A549 (cell line): ENCODE measurements at regions not wholly inside any gene's neighbourhood (a gene's known extent, or its start where the extent isn't known, plus 50 kb on each side); places are given as distances from the start of the nearest gene placed in this dataset.

Experiments
- CEBPB ChIP-seq, 2 experiments: fragments of >200 bp in 1 of 2; sonication (Bioruptor Twin) in 1 of 2; formaldehyde crosslinking in 1 of 2; IDR thresholded peaks; 2 replicates each; pipeline ENCODE4 v1.6.1; 2012 to 2016
- KDM5A ChIP-seq: fragments of 200-600 bp; sonication (generic); IDR thresholded peaks from 2 replicates; pipeline ENCODE4 v1.6.1; 2016; ENCODE audit warnings: antibody characterized with exemption, mild to moderate bottlenecking
- TF ChIP-seq, protein P1 (sequence below): fragments of 150-350 bp; IDR thresholded peaks from 2 replicates; pipeline ENCODE4 v1.6.1; 2014; ENCODE audit warnings: low read depth, mild to moderate bottlenecking, low read length
- TF ChIP-seq, protein P2 (sequence below): fragments of >200 bp; sonication (Bioruptor Twin); formaldehyde crosslinking; IDR thresholded peaks from 3 replicates; pipeline ENCODE4 v1.5.1; 2016

- TF ChIP-seq KDM5A (no peak), CEBPB (IDR thresholded peaks at IDR 0.05) (no peak)
- TF ChIP-seq, protein P1, sequence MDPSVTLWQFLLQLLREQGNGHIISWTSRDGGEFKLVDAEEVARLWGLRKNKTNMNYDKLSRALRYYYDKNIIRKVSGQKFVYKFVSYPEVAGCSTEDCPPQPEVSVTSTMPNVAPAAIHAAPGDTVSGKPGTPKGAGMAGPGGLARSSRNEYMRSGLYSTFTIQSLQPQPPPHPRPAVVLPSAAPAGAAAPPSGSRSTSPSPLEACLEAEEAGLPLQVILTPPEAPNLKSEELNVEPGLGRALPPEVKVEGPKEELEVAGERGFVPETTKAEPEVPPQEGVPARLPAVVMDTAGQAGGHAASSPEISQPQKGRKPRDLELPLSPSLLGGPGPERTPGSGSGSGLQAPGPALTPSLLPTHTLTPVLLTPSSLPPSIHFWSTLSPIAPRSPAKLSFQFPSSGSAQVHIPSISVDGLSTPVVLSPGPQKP, result no peak
- TF ChIP-seq, protein P2, sequence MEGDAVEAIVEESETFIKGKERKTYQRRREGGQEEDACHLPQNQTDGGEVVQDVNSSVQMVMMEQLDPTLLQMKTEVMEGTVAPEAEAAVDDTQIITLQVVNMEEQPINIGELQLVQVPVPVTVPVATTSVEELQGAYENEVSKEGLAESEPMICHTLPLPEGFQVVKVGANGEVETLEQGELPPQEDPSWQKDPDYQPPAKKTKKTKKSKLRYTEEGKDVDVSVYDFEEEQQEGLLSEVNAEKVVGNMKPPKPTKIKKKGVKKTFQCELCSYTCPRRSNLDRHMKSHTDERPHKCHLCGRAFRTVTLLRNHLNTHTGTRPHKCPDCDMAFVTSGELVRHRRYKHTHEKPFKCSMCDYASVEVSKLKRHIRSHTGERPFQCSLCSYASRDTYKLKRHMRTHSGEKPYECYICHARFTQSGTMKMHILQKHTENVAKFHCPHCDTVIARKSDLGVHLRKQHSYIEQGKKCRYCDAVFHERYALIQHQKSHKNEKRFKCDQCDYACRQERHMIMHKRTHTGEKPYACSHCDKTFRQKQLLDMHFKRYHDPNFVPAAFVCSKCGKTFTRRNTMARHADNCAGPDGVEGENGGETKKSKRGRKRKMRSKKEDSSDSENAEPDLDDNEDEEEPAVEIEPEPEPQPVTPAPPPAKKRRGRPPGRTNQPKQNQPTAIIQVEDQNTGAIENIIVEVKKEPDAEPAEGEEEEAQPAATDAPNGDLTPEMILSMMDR, result no peak
Measured at GRCh38 chr13:73433890-73434289, 375.1 kb downstream of the KLF5 start.
